NB4 (cell line): ENCODE measurements at regions not wholly inside any gene's neighbourhood (a gene's known extent, or its start where the extent isn't known, plus 50 kb on each side); places are given as distances from the start of the nearest gene placed in this dataset.

ENCODE experiments used
- CTCF ChIP-seq: IDR thresholded peaks from one replicate; pipeline ENCODE4 v1.5.1; 2012; ENCODE audit warnings: low read depth, low read length
- MYC ChIP-seq: IDR thresholded peaks from 2 replicates; pipeline ENCODE4 v1.6.1; 2011; ENCODE audit warnings: low read depth, low read length
- POLR2A ChIP-seq: IDR thresholded peaks from 2 replicates; pipeline ENCODE4 v1.6.1; 2011; ENCODE audit warnings: mild to moderate bottlenecking; ENCODE audit not compliant: insufficient read length; ENCODE audit errors: extremely low read depth

- TF ChIP-seq CTCF (no peak), POLR2A (no peak), MYC (no peak)
Observed at GRCh38 chr17:63221939-63222338, 224.2 kb downstream of the CYB561 start.
